ENCODE measurements at regions not wholly inside any gene's neighbourhood (a gene's known extent, or its start where the extent isn't known, plus 50 kb on each side); places are given as distances from the start of the nearest gene placed in this dataset.

GRCh38 chr9:78676009-78676408 is 379.1 kb downstream of the PSAT1 start:
- Histone ChIP-seq H3K27me3 (no peaks in the 10 kb centered on the region), H3K4me1 (ENCODE audit: low read depth) (no peaks in the 10 kb centered on the region), H3K36me3 (no peaks in the 10 kb centered on the region), H3K9me3 (ENCODE audit: low read depth) (no peaks in the 10 kb centered on the region), H3K4me3 (no peak overlapping the region), H3K27ac (no peak overlapping the region)
- DNase-seq (ENCODE audit: low read depth in 1 of 2, low spot score in 1 of 2) = peak in 1 of 2 donors; percentile 5
- TF ChIP-seq, protein P1, sequence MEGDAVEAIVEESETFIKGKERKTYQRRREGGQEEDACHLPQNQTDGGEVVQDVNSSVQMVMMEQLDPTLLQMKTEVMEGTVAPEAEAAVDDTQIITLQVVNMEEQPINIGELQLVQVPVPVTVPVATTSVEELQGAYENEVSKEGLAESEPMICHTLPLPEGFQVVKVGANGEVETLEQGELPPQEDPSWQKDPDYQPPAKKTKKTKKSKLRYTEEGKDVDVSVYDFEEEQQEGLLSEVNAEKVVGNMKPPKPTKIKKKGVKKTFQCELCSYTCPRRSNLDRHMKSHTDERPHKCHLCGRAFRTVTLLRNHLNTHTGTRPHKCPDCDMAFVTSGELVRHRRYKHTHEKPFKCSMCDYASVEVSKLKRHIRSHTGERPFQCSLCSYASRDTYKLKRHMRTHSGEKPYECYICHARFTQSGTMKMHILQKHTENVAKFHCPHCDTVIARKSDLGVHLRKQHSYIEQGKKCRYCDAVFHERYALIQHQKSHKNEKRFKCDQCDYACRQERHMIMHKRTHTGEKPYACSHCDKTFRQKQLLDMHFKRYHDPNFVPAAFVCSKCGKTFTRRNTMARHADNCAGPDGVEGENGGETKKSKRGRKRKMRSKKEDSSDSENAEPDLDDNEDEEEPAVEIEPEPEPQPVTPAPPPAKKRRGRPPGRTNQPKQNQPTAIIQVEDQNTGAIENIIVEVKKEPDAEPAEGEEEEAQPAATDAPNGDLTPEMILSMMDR (IDR thresholded peaks at IDR 0.05; ENCODE audit: low read depth, low read length) = no peak

GRCh38 chr9:78676623-78677022 is 379.7 kb downstream of the PSAT1 start:
- Histone ChIP-seq H3K4me3 (no peak overlapping the region), H3K27me3 (no peaks in the 10 kb centered on the region), H3K27ac (no peak overlapping the region), H3K4me1 (ENCODE audit: low read depth) (no peaks in the 10 kb centered on the region), H3K9me3 (ENCODE audit: low read depth) (no peaks in the 10 kb centered on the region), H3K36me3 (no peaks in the 10 kb centered on the region)
- TF ChIP-seq, protein P1 (IDR thresholded peaks at IDR 0.05; ENCODE audit: low read depth, low read length) = no peak
- DNase-seq (ENCODE audit: low read depth in 1 of 2, low spot score in 1 of 2) = no peak

- Histone ChIP-seq H3K27me3 (no peaks in the 10 kb centered on the region), H3K27ac (no peak overlapping the region), H3K36me3 (no peaks in the 10 kb centered on the region), H3K9me3 (ENCODE audit: low read depth) (no peaks in the 10 kb centered on the region), H3K4me1 (ENCODE audit: low read depth) (no peaks in the 10 kb centered on the region), H3K4me3 (no peak overlapping the region)
- DNase-seq (ENCODE audit: low read depth in 1 of 2, low spot score in 1 of 2) = no peak
- TF ChIP-seq, protein P1 (IDR thresholded peaks at IDR 0.05; ENCODE audit: low read depth, low read length) = no peak
These were observed 380.4 kb downstream of the PSAT1 start for GRCh38 chr9:78677326-78677725.

DNA sequence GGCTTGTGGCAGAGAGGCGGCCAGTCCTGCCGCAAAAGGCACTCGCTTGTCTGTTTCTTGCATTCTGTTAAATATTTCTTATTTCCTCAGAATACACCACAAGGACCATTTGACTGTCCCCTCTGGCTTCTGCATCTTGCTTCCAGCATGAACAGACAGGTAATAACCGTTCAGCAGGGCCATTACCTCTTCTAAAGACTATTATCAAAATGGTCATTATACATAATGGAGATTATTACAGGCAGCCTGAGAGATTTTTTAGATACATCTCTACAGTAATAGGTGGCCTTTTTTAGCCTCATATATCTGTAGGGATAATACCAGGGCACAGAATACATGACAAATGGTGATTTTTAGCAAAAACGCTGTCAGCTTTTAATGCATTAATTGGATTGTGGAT is 382.0 kb downstream of the PSAT1 start:
- H3K27me3 ChIP-seq = no peaks in the 10 kb centered on the region
- H3K4me1 ChIP-seq (ENCODE audit: low read depth) = no peaks in the 10 kb centered on the region
- H3K9me3 ChIP-seq (ENCODE audit: low read depth) = no peaks in the 10 kb centered on the region
- H3K4me3 ChIP-seq = no peak overlapping the region
- DNase-seq (ENCODE audit: low read depth in 1 of 2, low spot score in 1 of 2) = no peak
- TF ChIP-seq, protein P1 (IDR thresholded peaks at IDR 0.05; ENCODE audit: low read depth, low read length) = no peak
- H3K27ac ChIP-seq = no peak overlapping the region
- H3K36me3 ChIP-seq = no peaks in the 10 kb centered on the region

DNA sequence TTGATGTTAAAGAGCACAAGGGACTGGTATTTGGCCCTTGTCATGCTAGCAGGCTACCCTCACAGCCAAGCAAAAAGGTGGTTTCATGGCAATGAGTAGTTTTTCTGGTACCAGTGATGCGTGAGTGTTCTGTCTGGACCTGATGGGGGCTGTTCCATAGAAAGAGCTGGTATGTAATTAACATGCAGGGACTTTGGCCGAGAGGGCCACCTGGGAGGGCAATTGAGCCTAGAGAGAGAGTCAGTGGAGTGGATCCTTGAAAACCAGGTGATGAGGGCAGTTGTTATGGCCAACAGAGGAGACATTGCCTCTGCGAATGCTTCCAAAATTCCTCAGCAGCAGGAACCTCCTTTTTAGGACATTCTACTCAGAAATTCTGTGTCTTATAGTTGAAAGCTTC is 383.3 kb downstream of the PSAT1 start:
- no peaks in the 10 kb centered on the region for H3K9me3 ChIP-seq (ENCODE audit: low read depth)
- H3K27me3 ChIP-seq = no peaks in the 10 kb centered on the region
- DNase-seq (ENCODE audit: low read depth in 1 of 2, low spot score in 1 of 2) = no peak
- TF ChIP-seq, protein P1 (IDR thresholded peaks at IDR 0.05; ENCODE audit: low read depth, low read length) = no peak
- no peaks in the 10 kb centered on the region for H3K4me1 ChIP-seq (ENCODE audit: low read depth)
- no peaks in the 10 kb centered on the region for H3K36me3 ChIP-seq
- H3K4me3 ChIP-seq = no peak overlapping the region
- H3K27ac ChIP-seq = no peak overlapping the region

- H3K9me3 ChIP-seq (ENCODE audit: low read depth) = no peaks in the 10 kb centered on the region
- TF ChIP-seq, protein P1 (IDR thresholded peaks at IDR 0.05; ENCODE audit: low read depth, low read length) = no peak
- H3K27me3 ChIP-seq = no peaks in the 10 kb centered on the region
- H3K4me1 ChIP-seq (ENCODE audit: low read depth) = no peaks in the 10 kb centered on the region
- no peak overlapping the region for H3K4me3 ChIP-seq
- no peak overlapping the region for H3K27ac ChIP-seq
- DNase-seq (ENCODE audit: low read depth in 1 of 2, low spot score in 1 of 2) = peak in 1 of 2 donors; percentile 19
- no peaks in the 10 kb centered on the region for H3K36me3 ChIP-seq
These were observed 385.3 kb downstream of the PSAT1 start for GRCh38 chr9:78682216-78682615.
